K562 (cell line): ENCODE measurements at regions not wholly inside any gene's neighbourhood (a gene's known extent, or its start where the extent isn't known, plus 50 kb on each side); places are given as distances from the start of the nearest gene placed in this dataset.

Experiments
- ATAC-seq: fragments of 200-7000 bp; cut with Tn5 transposase; 3 replicates; pipeline ENCODE4 v1.9.1; 2020; ENCODE audit warnings: moderate library complexity
- BruUV-seq: library from RNA; stranded (reverse); fragments of 400-500 nt; replicated peaks from 2 replicates; lab custom pipeline; 2021; lab: Mats Ljungman, UMichigan
- CTCF ChIA-PET: fragments of 300-600 bp; formaldehyde crosslinking; extraction: SDS; loops from one replicate; lab custom pipeline; 2021; ENCODE audit warnings: low intra/inter-chr PET ratio; lab: Yijun Ruan, JAX
- POLR2A ChIA-PET: fragments of 300-600, 350-650 bp; sonication (Branson Sonifier 250); formaldehyde crosslinking; extraction: SDS; loops from one replicate; lab custom pipeline; 2021; ENCODE audit warnings: antibody characterized with exemption, inconsistent platforms; lab: Yijun Ruan, JAX
- DNase-seq, 4 experiments: peaks; one replicate each; pipeline versions ENCODE4 v3.0.0 to v3.0.0-alpha.2; 2011 to 2018; ENCODE audit warnings: low spot score in 3 of 4, mixed read lengths in 3 of 4; ENCODE audit errors: extremely low read depth in 1 of 4
- FAIRE-seq: peaks from 2 replicates; lab custom pipeline; 2011; peaks lifted over from hg19 to GRCh38; lab: Jason Lieb, UNC
- H2AFZ ChIP-seq: 2 replicates; pipeline ENCODE4 v1.6.0; 2011; ENCODE audit warnings: low read depth, low read length, control low read depth, inconsistent platforms
- H3K27ac ChIP-seq: fragments of 200-600 bp; 3 replicates; pipeline ENCODE4 v1.8.0; 2011; ENCODE audit warnings: low read depth, mild to moderate bottlenecking, control low read depth, inconsistent platforms, low read length, moderate library complexity, mixed read lengths; ENCODE audit errors: extremely low read depth
- H3K27me3 ChIP-seq, 2 experiments: fragments of 300-600 bp in 1 of 2; 2 replicates in 1 of 2; 3 replicates in 1 of 2; pipeline versions ENCODE4 v1.6.0 to v1.8.0; 2011; ENCODE audit warnings: inconsistent platforms in 2 of 2, low read length in 2 of 2, mild to moderate bottlenecking in 1 of 2, mixed read lengths in 1 of 2, moderate library complexity in 1 of 2; ENCODE audit not compliant: control insufficient read depth in 2 of 2, insufficient read depth in 2 of 2
- H3K36me3 ChIP-seq: fragments of 300-600 bp; 3 replicates; pipeline ENCODE4 v1.8.0; 2011; ENCODE audit warnings: mild to moderate bottlenecking, low read length, inconsistent platforms; ENCODE audit not compliant: control insufficient read depth, insufficient read depth
- H3K4me1 ChIP-seq, 2 experiments: fragments of 200-600 bp in 1 of 2; replicated peaks in 1 of 2; 2 replicates in 1 of 2; 3 replicates in 1 of 2; pipeline versions ENCODE4 v1.5.1 to v1.8.0; 2011; ENCODE audit warnings: inconsistent platforms in 2 of 2, low read length in 2 of 2, mild to moderate bottlenecking in 1 of 2, mixed read lengths in 1 of 2, moderate library complexity in 1 of 2; ENCODE audit not compliant: control insufficient read depth in 2 of 2, insufficient read depth in 2 of 2
- H3K4me2 ChIP-seq: 2 replicates; pipeline ENCODE4 v1.6.1; 2011; ENCODE audit warnings: low read length, control low read depth, inconsistent platforms, mixed read lengths; ENCODE audit not compliant: insufficient read depth
- H3K4me3 ChIP-seq: fragments of 200-600 bp; sonication (generic), shearing (Covaris generic); 2 replicates; pipeline ENCODE4 v1.5.1; 2016; ENCODE audit warnings: control low read depth, inconsistent platforms
- H3K79me2 ChIP-seq: fragments of 200-600 bp; 3 replicates; pipeline ENCODE4 v1.8.0; 2011; ENCODE audit warnings: low read length, inconsistent platforms; ENCODE audit not compliant: control insufficient read depth, insufficient read depth
- H3K9ac ChIP-seq, 2 experiments: 2 replicates each; pipeline versions ENCODE4 v1.6.0 to v1.6.1; 2011; ENCODE audit warnings: low read depth in 2 of 2, low read length in 2 of 2, control low read depth in 1 of 2, inconsistent platforms in 1 of 2, mild to moderate bottlenecking in 1 of 2, mixed read lengths in 1 of 2; ENCODE audit not compliant: insufficient read depth in 1 of 2
- H3K9me1 ChIP-seq: one replicate; pipeline ENCODE4 v1.6.0; 2011; ENCODE audit warnings: inconsistent platforms, mild to moderate bottlenecking, low read length, moderate library complexity; ENCODE audit not compliant: control insufficient read depth, insufficient read depth
- H3K9me3 ChIP-seq: replicated peaks from 2 replicates; pipeline ENCODE4 v1.5.1; 2011; ENCODE audit warnings: low read depth, low read length, inconsistent platforms; ENCODE audit not compliant: control insufficient read depth, insufficient read depth
- H4K20me1 ChIP-seq: replicated peaks from 2 replicates; pipeline ENCODE4 v1.6.1; 2011; ENCODE audit warnings: low read length, inconsistent platforms, mixed read lengths; ENCODE audit not compliant: control insufficient read depth, insufficient read depth
- BDP1 ChIP-seq: IDR thresholded peaks from 3 replicates; pipeline ENCODE4 v1.6.1; 2011; ENCODE audit not compliant: insufficient read length, insufficient read depth
- CREM ChIP-seq: IDR thresholded peaks from 2 replicates; pipeline ENCODE4 v1.6.1; 2014; ENCODE audit warnings: antibody characterized with exemption, low read depth
- HOXB6 ChIP-seq: fragments of 250-450 bp; sonication (Bioruptor Pico); IDR thresholded peaks from 2 replicates; pipeline ENCODE4 v1.5.1; 2022; ENCODE audit warnings: mild to moderate bottlenecking, borderline replicate concordance
- KDM2B ChIP-seq: fragments of 250-450 bp; sonication (Bioruptor Pico); IDR thresholded peaks from 2 replicates; pipeline ENCODE4 v1.8.0; 2021; ENCODE audit warnings: mild to moderate bottlenecking, moderate library complexity
- RBFOX2 ChIP-seq: fragments of 200-400 bp; formaldehyde crosslinking; IDR thresholded peaks from 2 replicates; pipeline ENCODE4 v1.6.1; 2017; ENCODE audit warnings: low read depth, mild to moderate bottlenecking, low read length, moderate library complexity
- RFX1 ChIP-seq: fragments of 450-650 bp; IDR thresholded peaks from 2 replicates; pipeline ENCODE4 v1.6.1; 2016; ENCODE audit warnings: mild to moderate bottlenecking, moderate library complexity
- RUNX1 ChIP-seq: sonication (generic); IDR thresholded peaks from 2 replicates; pipeline ENCODE4 v1.6.1; 2016; ENCODE audit warnings: antibody characterized with exemption, low read depth
- SMC3 ChIP-seq: conservative IDR thresholded peaks from 2 replicates; pipeline ENCODE4 v1.6.1; 2011; ENCODE audit warnings: low read depth, low read length, improper control_type of control experiment; ENCODE audit not compliant: insufficient read depth
- ZNF311 ChIP-seq: fragments of 250-450 bp; sonication (Bioruptor Pico); IDR thresholded peaks from 2 replicates; pipeline ENCODE4 v1.4.0; 2020; ENCODE audit warnings: mild to moderate bottlenecking, moderate library complexity
- WGBS: fragments of 100-300 bp; shearing (Covaris generic); methylation state at CpG from one replicate; pipeline ENCODE4 v1.1.6; 2016; ENCODE audit warnings: low coverage, mixed read lengths; ENCODE audit not compliant: insufficient coverage; ENCODE audit errors: missing lambda C conversion rate; 5-methylcytosine and 5-hydroxymethylcytosine counted together
- in situ Hi-C: fragments of 300-500 bp; cut with MboI; formaldehyde crosslinking; loops from 4 replicates; pipeline ENCODE4 v1.15.0; 2018; ENCODE audit warnings: inconsistent platforms, mixed read lengths
- intact Hi-C: fragments of 100-400 bp; cut with micrococcal nuclease; formaldehyde crosslinking; loops from 2 replicates; pipeline ENCODE4 v1.14.2; 2022

- H2AFZ ChIP-seq, result no peak overlapping the region
- no TSS peak for BruUV-seq
- WGBS, result 0% methylated on average over 14 of the region's 14 CpGs
- no peaks in the 10 kb centered on the region; a peak in 1 of 5 replicates for H3K27me3 ChIP-seq
- TF ChIP-seq ZNF311 (CRISPR knock-in tag) (no peak), SMC3 (no peak), CREM (no peak), RUNX1 (no peak), RFX1 (no peak), KDM2B (CRISPR knock-in tag) (no peak), RBFOX2 (no peak), BDP1 (no peak), HOXB6 (no peak)
- no peak overlapping the region for H3K27ac ChIP-seq
- H3K4me3 ChIP-seq, result no peak overlapping the region
- intact Hi-C loops, result no loop called here
- no peaks in the 10 kb centered on the region for H3K4me1 ChIP-seq
- no peaks in the 10 kb centered on the region for H3K36me3 ChIP-seq
- no peaks in the 10 kb centered on the region for H4K20me1 ChIP-seq
- CTCF ChIA-PET, result no interaction called here
- ATAC-seq, result no peak
- no peaks in the 10 kb centered on the region for H3K79me2 ChIP-seq
- H3K9me3 ChIP-seq, result no peaks in the 10 kb centered on the region
- in situ Hi-C loops, result no loop called here
- no peak for DNase-seq
- no peaks in the 10 kb centered on the region for H3K9me1 ChIP-seq
- H3K4me2 ChIP-seq, result no peak overlapping the region
- POLR2A ChIA-PET, result interaction anchor here (0.8 to 1.2 kb wide), 3 partner anchors 10 to 70 kb away, joined by 3 read pairs; no protein-coding TSS in a partner anchor
- no peak overlapping the region for H3K9ac ChIP-seq
- no peak for FAIRE-seq
Measured at GRCh38 chr15:26051761-26052675, 188.9 kb upstream of the ATP10A start.
